ENCODE measurements at regions not wholly inside any gene's neighbourhood (a gene's known extent, or its start where the extent isn't known, plus 50 kb on each side); places are given as distances from the start of the nearest gene placed in this dataset.
"Not testable (repeated sequence)": the region's sequence is repeated elsewhere in the genome, so short reads cannot be mapped to it uniquely, and the experiment has no call there.

DNA sequence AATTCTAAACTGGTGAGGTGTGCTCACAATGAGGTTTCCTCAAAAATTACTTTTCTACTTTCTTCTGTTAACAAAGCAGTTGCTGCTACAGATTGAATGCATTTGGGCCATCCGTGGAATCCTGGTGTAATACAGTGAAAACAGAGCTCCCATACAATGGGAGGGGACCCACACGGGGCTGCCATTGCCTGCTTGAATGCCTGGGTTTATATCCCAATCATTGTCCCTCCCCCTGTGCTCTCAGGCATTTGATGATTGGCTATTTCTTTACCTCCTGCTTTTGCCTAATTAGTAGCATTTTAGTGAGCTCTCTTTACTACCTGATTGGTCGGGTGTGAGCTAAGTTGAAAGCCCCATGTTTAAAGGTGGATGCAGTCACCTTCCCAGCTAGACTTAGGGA is 52.9 kb upstream of the CSF1 start:
- not testable (repeated sequence) for DNase-seq

DNA sequence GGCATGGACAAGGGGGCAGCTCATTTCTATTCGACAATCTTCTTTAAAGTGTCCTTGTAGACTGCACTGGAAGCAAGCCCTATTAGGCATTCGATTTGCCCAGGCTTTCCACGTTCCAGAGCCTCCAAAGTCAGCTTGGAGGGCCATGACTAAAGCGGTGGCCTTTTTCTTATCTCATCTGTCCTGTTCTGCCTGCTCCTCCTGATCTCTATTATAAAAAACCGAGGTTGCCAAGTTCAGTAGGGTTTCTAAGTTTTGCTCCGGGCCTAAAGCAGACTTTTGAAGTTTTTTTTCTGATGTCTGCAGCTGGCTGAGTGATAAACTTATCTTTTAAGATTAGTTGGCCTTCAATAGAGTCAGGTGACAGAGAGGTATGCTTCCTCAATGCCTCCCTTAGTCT is 54.7 kb upstream of the CSF1 start:
- DNase-seq, result peak; percentile 73

DNA sequence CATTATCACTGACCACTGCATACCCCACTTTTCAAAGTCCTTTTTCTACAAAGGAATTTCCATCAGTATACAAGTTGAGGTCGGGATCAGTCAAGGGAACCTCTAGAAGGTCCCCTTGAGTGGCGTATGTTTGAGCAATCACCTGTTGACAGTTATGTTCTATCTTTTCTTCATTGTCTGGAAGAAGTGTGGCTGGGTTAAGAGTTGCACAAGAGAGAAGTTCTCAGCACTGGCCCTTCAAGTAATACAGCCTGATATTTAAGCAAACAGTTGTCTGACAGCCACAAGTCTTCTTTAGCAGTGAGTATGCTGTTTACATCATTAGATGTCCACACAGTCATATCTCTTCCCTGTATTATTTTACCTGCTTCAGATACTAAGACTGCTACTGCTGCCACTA is 56.7 kb upstream of the CSF1 start:
- DNase-seq, result not testable (repeated sequence)

DNA sequence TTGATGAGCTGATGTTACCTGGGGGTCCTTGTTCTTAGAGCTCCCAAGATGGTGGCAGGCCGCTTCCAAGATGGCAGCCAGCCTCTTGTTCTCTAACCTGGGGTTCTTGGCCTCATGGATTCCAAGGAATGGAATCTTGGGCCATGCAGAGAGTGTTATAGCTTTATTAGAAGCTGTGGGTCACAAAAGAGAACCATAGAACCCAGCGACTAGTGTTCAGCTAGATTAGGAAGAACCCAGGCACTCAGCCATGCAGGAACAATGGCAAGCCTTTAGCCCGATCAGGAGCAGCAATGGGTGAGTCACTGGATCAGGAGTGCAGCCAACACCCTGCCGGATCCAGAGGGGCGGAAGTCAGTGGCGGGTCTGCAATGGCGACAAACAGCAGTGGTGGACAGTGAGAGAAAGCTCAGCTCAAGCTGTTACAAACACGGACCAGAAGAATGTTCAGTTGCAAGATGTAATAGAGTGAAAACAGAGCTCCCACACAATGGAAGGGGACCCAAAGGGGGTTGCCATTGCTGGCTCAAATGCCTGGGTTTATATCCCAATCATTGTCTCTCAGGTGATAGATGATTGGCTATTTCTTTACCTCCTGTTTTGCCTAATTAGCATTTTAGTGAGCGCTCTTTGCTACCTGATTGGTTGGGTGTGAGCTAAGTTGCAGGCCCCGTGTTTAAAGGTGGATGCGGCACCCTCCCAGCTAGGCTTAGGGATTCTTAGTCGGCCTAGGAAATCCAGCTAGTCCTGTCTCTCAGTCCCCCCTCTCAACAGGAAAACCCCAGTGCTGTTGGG is 58.2 kb upstream of the CSF1 start:
- not testable (repeated sequence) for DNase-seq

DNA sequence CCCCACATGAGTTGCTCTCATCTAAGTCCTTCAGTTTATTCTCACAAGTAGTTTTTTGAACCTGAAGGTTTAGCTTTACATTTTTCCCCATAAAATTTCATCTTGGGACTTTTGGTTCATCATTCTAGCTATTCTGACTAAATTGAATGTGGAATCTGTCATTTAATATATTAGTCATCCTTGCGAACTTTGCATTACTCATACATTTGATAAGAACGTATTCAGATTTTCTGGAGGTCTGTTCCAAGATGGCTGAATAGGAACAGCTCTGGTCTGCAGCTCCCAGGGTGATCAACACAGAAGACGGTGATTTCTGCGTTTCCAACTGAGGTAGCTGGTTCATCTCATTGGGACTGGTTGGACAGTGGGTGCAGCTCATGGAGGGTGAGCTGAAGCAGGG is 59.8 kb upstream of the CSF1 start:
- no peak for DNase-seq

DNA sequence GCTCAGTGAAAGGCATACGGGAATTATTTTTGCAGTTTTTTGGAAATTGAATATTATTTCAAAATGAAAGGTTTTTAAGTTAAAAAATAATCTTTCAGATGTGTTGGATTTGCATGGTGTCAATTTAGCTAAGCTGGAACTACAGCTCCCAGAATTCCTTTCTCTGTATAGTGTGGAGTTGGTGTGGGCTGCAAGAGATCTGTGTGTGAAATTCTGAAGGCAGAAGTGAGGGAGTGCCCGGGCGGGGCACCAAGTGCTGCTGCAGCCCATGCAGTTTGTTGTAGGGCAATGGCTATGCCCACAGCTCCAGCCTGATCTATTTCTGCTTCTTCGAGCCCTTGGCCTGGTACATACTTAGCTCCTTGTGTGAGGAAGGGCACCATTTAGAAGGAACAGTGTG is 60.5 kb upstream of the CSF1 start:
- DNase-seq, result no peak

DNA sequence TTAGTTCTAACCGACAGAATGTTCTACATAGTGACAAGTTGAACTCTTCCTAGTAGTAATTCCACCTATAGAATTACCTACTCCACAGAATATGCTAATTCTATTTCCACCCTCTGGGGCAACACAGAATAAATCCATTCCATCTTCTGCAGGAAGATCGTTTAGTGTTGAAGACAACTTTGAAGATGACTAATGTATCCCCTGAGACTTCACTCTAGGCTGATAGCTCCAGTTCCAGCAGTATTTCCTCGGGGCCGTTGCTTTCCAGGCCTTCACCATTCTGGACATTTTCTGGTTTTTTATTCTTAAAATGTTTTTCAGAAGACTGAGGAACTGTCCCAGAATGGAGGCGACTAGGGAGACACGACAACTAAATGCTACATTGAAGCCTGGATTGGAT is 61.0 kb upstream of the CSF1 start:
- DNase-seq, result no peak

DNA sequence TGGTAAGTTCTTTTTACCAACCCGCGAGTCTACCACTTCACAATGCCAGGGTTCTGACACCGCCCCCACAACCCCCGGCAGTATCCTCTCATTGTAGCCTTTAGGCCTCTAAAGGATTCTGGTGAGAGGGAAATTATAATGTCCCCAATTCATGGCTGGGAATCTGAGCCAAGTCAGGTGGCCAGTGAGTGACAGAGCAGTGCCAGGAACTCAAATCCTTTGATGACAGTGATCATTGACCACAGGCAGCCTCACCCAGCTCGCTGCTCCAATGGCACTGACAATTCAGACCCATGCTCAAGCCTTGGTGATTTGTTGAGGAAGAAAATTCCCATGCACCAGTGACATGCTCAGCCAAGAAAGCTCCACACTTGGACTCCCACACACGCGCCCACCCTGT is 63.4 kb upstream of the CSF1 start:
- no peak for DNase-seq

DNA sequence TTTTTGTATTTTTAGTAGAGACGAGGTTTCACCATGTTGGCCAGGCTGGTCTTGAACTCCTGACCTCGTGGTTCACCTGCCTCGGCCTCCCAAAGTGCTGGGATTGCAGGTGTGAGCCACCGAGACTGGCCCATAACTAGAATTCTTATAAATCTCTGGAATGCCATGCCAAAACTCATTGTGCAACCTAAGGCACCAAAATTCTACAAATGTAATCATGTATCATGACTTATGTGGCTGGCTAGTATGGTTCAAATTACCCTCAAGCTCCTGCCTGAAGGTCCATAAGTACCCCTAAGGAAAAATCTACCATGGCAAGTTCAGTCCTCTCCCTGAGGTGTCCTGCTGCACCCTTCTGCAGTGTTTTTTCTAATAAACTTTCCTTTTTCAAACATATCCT is 63.8 kb upstream of the CSF1 start:
- DNase-seq, result no peak

DNA sequence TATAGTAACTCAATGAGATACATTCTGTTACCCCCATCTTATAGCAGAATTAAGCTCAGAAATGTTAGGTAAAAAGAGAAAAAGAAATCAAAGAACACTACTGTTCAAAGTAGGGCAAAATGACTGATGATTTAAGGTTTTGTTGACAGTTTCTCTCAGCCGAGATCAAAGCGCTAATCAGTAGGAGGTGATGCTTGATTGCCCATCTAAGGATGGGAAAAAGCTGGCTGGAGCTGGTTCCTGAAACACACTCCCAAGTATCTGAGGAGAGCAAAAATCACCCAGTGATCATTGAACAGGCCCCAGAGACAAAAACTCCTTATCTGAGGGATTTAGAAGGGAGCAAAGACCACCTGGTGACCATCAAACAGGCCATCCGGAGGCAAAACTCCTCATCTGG is 64.5 kb upstream of the CSF1 start:
- DNase-seq, result no peak

DNA sequence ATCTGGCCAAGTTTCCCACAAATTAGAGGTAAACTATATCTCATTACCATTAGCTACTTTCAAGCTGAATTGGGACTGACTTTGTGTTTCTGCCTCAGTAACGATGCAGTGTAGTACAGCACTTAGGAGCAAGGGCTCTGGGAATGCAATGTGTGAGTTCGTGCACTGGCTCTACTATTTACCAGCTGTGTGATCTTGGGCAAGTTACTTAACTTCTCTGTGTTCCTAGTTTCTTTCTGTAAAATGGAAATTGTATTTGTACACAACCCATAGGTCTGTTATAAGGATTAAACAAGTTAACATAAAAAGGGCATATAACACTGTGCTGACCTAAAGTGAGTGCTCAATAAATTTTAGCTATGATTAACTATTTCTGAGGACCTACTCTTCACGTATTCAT is 65.0 kb upstream of the CSF1 start:
- no peak for DNase-seq

DNA sequence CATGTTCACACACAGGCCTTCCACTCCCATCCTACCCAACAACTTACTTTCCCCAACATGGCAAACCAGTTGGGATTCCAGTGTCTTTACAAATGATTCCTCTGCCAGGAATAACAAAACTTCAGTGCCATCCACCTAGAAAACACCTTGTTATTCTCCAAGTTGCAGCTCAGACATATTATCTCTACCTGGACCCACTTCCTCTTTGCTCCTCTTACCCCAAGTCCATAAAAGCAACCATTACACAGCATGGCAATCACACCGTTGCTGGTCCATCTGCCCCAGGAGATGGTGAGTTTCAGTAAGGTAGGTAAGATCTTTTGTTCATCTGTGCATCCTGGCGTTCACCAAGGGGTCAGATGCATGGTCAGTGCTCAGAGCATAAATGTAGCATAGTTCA is 66.0 kb upstream of the CSF1 start:
- DNase-seq, result peak; percentile 12

DNA sequence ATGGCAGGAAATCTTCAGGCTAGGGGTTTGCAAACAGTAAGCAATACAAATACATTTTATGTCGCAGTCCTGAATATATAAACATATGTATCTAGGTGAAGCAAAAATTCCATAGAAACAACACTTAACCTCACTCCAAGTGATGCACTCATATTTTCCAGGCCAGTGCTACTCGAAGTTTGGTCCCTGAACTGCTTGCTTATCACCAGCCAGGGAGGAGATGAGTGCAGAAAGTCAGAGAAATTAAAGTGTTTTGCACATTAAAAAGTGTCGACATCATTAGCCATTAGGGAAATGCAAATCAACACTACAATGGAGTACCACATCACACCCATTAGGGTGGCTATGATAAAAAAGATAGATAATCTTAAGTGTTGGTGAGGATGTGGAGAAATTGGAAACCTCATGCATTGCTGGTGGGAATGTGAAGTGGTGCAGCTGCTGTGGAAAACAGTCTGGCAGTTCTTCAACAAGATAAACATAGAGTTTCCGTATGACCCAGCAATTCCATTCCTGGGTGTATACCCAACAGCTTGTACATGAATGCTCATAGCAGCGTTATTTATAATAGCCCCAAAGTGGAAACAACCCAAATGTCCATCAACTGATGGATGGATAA is 70.5 kb upstream of the CSF1 start:
- DNase-seq, result no peak

DNA sequence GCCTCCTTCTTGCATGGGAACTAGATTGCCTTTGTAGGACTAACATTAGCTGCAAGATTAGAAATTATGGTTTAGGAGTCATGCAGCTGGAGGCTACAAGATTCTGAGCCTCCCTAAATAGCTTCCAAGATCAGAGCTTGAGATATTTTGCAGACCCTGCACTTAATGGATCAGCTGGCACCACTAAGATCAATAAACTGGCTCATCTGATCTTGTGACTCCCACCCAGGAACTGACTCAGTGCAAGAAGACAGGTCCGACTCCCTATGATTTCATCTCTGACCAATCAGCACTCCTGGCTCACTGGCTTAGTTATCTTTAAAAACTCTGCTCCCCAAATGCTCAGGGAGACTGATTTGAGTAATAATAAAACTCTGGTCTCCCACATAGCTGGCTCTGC is 71.4 kb upstream of the CSF1 start:
- DNase-seq, result not testable (repeated sequence)

DNA sequence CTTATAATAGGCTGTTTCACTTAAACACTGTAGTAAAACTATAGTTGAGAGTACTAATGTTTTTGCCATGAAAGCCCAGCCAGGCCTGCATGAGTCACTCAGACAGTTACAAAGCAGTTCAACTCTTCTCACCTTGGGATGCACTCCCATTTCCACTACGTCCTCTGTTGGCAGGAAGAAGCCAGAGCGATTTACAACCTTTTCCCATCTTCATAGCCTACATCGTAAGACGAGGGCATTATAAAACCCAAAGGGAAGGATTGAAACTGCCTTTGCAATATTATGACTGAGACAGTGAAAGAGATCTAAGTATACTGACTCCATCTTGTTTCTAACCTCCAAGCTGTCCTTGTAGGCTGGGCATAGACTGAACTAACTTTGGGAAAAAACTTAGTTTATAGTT is 71.8 kb upstream of the CSF1 start:
- DNase-seq, result no peak

DNA sequence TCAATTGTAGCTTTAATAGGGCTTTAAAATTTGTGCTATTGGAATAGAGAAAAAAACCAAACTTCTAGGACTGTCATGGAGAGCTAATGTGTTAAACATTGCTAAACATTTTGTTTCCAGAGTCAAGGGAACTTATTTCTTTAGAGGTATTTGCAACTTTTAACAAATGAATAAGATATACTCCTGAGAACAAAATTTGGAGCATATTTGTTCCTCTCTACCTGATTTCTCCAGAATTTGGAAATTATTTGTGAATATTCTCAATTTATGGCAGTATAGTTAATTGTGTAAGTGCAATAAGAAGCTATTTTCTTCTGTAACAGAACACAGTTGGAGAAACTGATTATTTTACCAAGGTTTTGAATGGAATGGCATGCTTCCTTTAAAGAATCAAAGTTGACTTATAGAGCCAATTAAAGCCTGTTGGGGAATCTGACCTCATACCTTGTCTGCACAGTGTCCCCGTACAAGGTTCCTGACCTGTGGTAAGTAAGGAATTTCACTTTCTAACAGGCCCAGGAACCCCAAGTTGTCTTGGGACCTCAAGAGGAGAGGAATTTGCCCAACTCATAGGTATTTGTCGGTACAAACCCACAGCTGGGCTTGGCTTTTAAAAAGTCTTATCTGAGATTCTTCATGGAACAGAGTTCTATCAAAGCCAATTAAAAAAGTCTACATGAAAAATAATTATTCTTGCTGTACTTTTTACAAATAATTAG is 72.6 kb upstream of the CSF1 start:
- DNase-seq, result peak; percentile 16

DNA sequence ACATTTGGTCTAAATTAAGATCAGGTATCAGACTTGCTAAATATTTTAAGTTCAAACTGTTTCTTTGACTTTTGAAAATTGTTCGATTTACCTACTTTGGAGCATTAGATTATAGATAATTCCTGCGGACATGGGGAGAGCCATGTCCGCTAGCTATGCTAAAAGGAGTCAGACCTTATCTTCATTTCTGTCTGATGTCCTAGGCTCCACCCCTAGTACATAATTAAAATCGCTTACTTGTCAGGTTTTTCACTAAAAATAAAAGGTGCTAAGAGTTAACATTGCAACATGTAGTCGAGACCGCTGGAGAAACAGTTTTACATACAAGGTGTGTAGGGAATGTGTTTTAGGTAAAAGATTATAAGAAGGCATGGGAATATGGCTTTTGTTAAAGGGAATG is 71.9 kb upstream of the EPS8L3 start:
- not testable (repeated sequence) for DNase-seq

DNA sequence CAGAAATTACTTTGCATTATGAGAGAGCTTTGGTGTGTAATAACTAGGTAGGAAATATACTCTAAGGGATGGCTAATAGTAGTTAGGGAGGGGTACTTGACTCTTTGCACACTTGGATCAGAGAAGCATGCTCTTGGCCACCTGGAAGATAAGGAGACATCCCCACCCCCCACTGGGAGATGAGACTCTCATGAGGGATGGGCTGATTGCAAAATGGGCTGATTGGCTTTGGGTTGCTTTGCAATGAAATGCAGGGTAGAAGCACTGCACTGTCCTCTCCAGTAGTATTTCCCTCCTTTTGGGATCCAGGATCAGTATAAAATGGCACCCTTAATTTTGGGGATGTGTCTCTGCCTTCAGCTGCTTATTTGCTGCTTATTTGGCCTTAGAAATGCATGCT is 71.2 kb upstream of the EPS8L3 start:
- DNase-seq, result no peak

DNA sequence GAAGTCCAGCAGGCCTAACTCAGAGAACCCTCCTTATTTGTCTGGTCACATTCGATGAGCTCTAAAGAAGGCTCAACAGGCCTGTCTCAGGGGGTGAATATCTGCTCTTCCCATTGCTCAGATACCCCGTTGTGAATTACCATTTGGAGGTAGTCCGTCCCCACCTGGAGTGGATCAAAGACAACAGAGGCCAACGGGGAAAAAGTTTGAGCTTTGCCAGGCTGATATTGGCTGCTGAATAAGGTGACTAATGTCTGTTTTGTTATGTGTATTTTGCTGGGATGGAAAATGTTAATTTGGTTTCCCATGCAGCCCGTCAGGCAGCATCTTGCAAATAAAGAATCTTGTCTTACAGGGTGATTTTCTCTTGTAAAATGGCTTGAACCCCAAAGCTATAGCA is 69.2 kb upstream of the EPS8L3 start:
- no peak for DNase-seq

DNA sequence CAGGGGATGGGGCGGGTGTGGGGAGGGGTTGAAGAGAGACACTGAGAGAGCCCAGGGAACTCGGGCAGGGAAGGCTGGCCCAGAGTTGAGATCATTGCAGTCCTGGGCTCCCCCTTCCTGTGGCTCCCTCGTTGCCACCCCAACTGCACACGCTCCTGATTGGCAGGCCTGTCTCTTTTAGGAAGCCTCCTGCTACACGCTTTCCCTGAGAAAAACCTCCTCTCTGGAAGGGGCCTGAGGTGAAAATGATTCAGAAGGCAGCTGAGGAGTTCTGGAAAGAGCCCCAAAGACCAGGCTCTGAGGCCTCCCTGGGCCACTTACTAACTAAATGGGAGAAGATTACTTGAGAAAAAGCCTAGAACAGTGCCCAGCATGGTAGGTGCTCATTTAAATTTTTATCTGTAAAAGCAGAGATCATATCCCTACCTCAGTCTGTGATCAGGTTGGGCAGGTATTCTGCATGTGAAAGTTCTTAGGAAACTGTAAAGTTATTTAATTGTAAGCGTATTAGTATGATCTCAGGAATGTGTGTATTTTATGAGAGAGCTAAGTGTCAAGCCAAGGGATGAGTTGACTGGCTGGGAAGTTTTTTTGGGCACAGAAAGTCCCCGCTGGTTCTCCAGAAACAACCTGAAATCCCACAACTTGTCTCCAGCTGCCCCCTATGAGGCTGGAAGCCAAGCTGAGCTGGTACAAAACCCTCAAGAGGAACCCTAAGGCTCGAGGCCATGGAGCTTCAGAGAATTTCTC is 65.2 kb upstream of the EPS8L3 start:
- no peak for DNase-seq

DNA sequence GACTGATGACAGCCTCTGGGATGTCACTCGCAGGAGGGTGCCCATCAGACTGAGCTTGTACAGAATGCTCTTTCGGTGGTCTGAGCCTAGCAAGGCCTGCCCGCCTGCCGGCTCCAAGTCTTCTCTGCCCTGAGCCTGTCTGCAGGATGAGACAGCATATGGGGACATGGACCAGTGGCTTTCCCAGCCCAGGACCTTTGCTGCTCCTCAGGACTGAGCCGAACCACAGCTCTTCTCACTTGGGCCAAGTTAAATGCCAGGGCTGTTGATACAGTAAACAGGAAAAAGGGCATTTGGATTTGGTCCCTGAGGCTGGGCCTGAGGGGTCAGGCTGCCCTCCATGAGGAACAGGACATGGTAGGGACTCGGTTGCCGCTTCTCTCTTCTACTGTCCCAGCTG is 64.3 kb upstream of the EPS8L3 start:
- no peak for DNase-seq

DNA sequence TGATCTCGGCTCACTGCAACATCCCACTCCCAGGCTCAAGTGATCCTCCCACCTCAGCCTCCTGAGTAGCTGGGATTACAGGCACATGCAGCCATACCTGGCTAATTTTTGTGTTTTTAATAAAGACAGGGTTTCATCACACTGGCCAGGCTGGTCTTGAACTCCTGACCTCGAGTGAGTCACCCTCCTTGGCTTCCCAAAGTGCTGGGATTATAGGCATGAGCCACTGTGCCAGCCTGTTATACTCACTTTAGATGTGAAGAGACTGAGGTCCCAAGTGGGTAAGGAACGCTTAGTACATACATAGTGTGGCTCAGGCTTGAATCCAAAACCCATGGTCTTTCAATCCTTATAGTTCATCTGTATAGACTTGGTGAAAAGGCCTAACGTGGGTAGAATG is 63.7 kb upstream of the EPS8L3 start:
- DNase-seq, result no peak

DNA sequence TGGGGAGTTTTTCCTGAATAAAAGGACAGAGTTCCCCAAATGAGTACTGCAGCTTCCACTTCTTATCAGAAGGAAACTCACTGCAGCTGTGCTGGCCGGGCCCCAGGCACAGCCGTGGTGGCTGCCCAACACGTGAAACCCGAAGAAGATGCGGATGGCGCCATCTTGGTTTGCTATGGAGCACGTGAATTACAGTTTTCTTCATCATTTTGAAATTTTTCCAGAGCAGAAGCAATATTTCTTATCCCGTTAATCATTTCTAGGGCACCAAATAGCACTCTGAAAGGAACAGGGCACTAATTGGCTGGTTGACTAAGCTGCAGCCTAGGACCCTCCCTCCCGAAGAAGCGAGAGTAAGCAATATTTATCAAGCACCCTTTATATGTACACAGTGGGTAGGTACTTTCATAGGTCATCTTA is 63.2 kb upstream of the EPS8L3 start:
- DNase-seq, result peak; percentile 57

DNA sequence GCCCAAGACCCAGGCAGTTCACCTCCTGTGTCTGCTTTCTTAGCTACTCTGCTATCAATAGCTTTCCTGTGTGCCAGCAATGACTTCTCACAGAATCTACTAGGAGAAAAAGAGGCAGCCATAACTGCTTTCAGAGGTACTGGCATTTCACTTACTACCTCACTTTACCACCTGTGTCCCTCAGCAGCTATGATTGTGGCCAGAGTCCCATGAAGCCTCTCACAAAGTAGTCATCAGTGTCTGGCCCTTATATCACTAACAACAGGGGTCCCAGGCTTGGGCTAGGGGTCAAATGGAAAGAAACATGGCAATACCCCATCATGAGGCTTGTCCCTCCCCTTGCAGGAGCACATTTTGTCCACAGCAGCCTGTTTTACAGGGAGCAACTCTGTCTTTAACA is 62.7 kb upstream of the EPS8L3 start:
- DNase-seq, result no peak

Measured in OCI-M1 (cell line).